ENCODE measurements at regions not wholly inside any gene's neighbourhood (a gene's known extent, or its start where the extent isn't known, plus 50 kb on each side); places are given as distances from the start of the nearest gene placed in this dataset.

DNA sequence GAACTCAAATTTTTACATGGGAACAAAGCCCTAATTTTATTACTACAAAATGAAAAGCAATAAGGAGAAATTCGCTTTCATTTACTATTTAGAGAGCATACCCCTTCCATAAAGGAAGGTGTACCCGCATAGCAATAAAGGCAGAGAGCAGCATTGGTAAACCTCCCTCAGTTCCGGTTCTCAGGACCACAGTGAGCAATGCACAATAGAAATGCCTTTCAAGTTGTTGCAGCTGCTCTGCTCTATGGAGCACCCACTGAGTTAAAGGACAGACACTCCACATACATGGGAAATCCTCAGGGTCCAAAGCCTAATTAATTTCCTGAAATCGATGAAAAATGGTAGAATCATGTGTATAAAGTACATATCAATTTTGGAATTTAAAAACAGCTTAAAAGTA lies 89.9 kb upstream of the MPDZ start:
- TF ChIP-seq CTCF (tag by site-specific recombination; IDR thresholded peaks at IDR 0.05) (no peak), YY1 (tag by site-specific recombination; IDR thresholded peaks at IDR 0.05) (no peak), ZNF202 (tag by site-specific recombination; IDR thresholded peaks at IDR 0.05; ENCODE audit: borderline replicate concordance) (no peak), ZNF138 (tag by site-specific recombination; IDR thresholded peaks at IDR 0.05; ENCODE audit: borderline replicate concordance) (no peak), ZNF76 (tag by site-specific recombination; IDR thresholded peaks at IDR 0.05; ENCODE audit: borderline replicate concordance, low read depth) (no peak), ZNF830 (tag by site-specific recombination; IDR thresholded peaks at IDR 0.05; ENCODE audit: low read depth) (no peak), KLF7 (tag by site-specific recombination; IDR thresholded peaks at IDR 0.05; ENCODE audit: borderline replicate concordance) (no peak), ZNF747 (tag by site-specific recombination; IDR thresholded peaks at IDR 0.05) (no peak)

All from HEK293 (cell line).